Activated T-cell treated with anti-CD3 and anti-CD28 coated beads, Interleukin-2, amount 50 U/mL, for 72 hours (primary cell): ENCODE measurements at regions not wholly inside any gene's neighbourhood (a gene's known extent, or its start where the extent isn't known, plus 50 kb on each side); places are given as distances from the start of the nearest gene placed in this dataset.
"Not testable (repeated sequence)": the region's sequence is repeated elsewhere in the genome, so short reads cannot be mapped to it uniquely, and the experiment has no call there.

Source experiments
- ATAC-seq, 2 donors: fragments of 150-1000 bp; cut with Tn5 transposase; replicated peaks in 1 of 2; 2 replicates each; pipeline ENCODE4 v1.10.0; 2021; ENCODE audit warnings: moderate library complexity in 2 of 2, mild to moderate bottlenecking in 1 of 2
- DNase-seq, 2 donors: peaks; one replicate each; pipeline ENCODE4 v3.0.0; 2021 to 2022; ENCODE audit warnings: mixed read lengths in 1 of 2
- H3K27ac Mint-ChIP-seq: one replicate; pipeline ENCODE4 v1.8.0; 2022; ENCODE audit warnings: mild to moderate bottlenecking, moderate library complexity, mixed read lengths
- H3K27me3 Mint-ChIP-seq: one replicate; pipeline ENCODE4 v1.8.0; 2022; ENCODE audit warnings: low read depth, mixed read lengths
- H3K36me3 Mint-ChIP-seq, 2 donors: one replicate each; pipeline ENCODE4 v1.8.0; 2022; ENCODE audit warnings: mixed read lengths in 2 of 2, mild to moderate bottlenecking in 1 of 2; ENCODE audit not compliant: insufficient read depth in 2 of 2
- H3K4me1 Mint-ChIP-seq: one replicate; pipeline ENCODE4 v1.8.0; 2022; ENCODE audit warnings: low read depth, mixed read lengths
- H3K4me3 Mint-ChIP-seq, 2 donors: one replicate each; pipeline ENCODE4 v1.8.0; 2022; ENCODE audit warnings: mild to moderate bottlenecking in 2 of 2, mixed read lengths in 2 of 2, moderate library complexity in 2 of 2
- H3K9me3 Mint-ChIP-seq, 2 donors: one replicate each; pipeline ENCODE4 v1.8.0; 2022; ENCODE audit warnings: mixed read lengths in 2 of 2

GRCh38 chr15:23854912-23855659, 168.0 kb upstream of the NDN start:
- ATAC-seq: no peak
- Mint-ChIP-seq H3K4me1 (no peaks in the 10 kb centered on the region), H3K36me3 (no peaks in the 10 kb centered on the region), H3K4me3 (no peak overlapping the region), H3K27ac (no peak overlapping the region), H3K27me3 (no peaks in the 10 kb centered on the region), H3K9me3 (peaks cover 0 to 3% of the 10 kb centered on the region in 2 donors)
- DNase-seq: no peak

- ATAC-seq (no peak), DNase-seq (no peak)
- Mint-ChIP-seq H3K27me3 (no peaks in the 10 kb centered on the region), H3K4me3 (no peak overlapping the region), H3K9me3 (peaks cover 0 to 3% of the 10 kb centered on the region in 2 donors), H3K27ac (no peak overlapping the region), H3K36me3 (no peaks in the 10 kb centered on the region), H3K4me1 (no peaks in the 10 kb centered on the region)
Measured at GRCh38 chr15:23855947-23856346, 168.8 kb upstream of the NDN start.

- Mint-ChIP-seq H3K36me3 (no peaks in the 10 kb centered on the region), H3K4me3 (no peak overlapping the region), H3K27ac (no peak overlapping the region), H3K4me1 (no peaks in the 10 kb centered on the region), H3K9me3 (no peaks in the 10 kb centered on the region), H3K27me3 (no peaks in the 10 kb centered on the region)
- no peak for ATAC-seq
- DNase-seq: peak; percentile 6 to 10
Measured at GRCh38 chr15:23857028-23857641, 170.0 kb upstream of the NDN start.

GRCh38 chr15:23859008-23859407, 171.9 kb upstream of the NDN start:
- no peak overlapping the region for H3K27ac Mint-ChIP-seq
- H3K27me3 Mint-ChIP-seq: no peaks in the 10 kb centered on the region
- peaks cover 0 to 6% of the 10 kb centered on the region in 2 donors for H3K9me3 Mint-ChIP-seq
- no peaks in the 10 kb centered on the region for H3K36me3 Mint-ChIP-seq
- H3K4me1 Mint-ChIP-seq: no peaks in the 10 kb centered on the region
- ATAC-seq (no peak), DNase-seq (no peak)
- H3K4me3 Mint-ChIP-seq: no peak overlapping the region

- Mint-ChIP-seq H3K27ac (no peak overlapping the region), H3K9me3 (peaks cover 0 to 6% of the 10 kb centered on the region in 2 donors), H3K36me3 (no peaks in the 10 kb centered on the region), H3K27me3 (no peaks in the 10 kb centered on the region), H3K4me3 (no peak overlapping the region), H3K4me1 (no peaks in the 10 kb centered on the region)
- DNase-seq (no peak), ATAC-seq (no peak)
Measured at GRCh38 chr15:23860290-23861245, 173.5 kb upstream of the NDN start.

GRCh38 chr15:23866832-23867231, 179.7 kb upstream of the NDN start:
- ATAC-seq (no peak), DNase-seq (no peak)
- no peaks in the 10 kb centered on the region for H3K36me3 Mint-ChIP-seq
- H3K4me3 Mint-ChIP-seq: no peak overlapping the region
- H3K9me3 Mint-ChIP-seq: peaks cover 3 to 6% of the 10 kb centered on the region in 2 donors
- no peak overlapping the region for H3K27ac Mint-ChIP-seq
- no peaks in the 10 kb centered on the region for H3K4me1 Mint-ChIP-seq
- no peaks in the 10 kb centered on the region for H3K27me3 Mint-ChIP-seq

- no peak overlapping the region for H3K4me3 Mint-ChIP-seq
- H3K4me1 Mint-ChIP-seq: no peaks in the 10 kb centered on the region
- DNase-seq (no peak), ATAC-seq (no peak)
- no peaks in the 10 kb centered on the region for H3K36me3 Mint-ChIP-seq
- no peaks in the 10 kb centered on the region for H3K27me3 Mint-ChIP-seq
- no peak overlapping the region for H3K27ac Mint-ChIP-seq
- H3K9me3 Mint-ChIP-seq: peaks cover 0 to 3% of the 10 kb centered on the region in 2 donors
Measured at GRCh38 chr15:23869396-23869795, 182.3 kb upstream of the NDN start.

GRCh38 chr15:23873613-23874012, 186.5 kb upstream of the NDN start:
- H3K4me1 Mint-ChIP-seq, H3K27me3 Mint-ChIP-seq: not testable (repeated sequence)

GRCh38 chr15:23877502-23878412, 190.7 kb upstream of the NDN start:
- no peak overlapping the region for H3K27ac Mint-ChIP-seq
- peak; percentile 50 to 60 for ATAC-seq

More at GRCh38 chr15:23873613-23874012, 186.5 kb upstream of the NDN start:
- ATAC-seq, DNase-seq, H3K4me3 Mint-ChIP-seq, H3K27ac Mint-ChIP-seq, H3K36me3 Mint-ChIP-seq, H3K9me3 Mint-ChIP-seq: not testable (repeated sequence)

GRCh38 chr15:23881291-23881690, 194.2 kb upstream of the NDN start:
- DNase-seq: no peak
- no peaks in the 10 kb centered on the region for H3K27me3 Mint-ChIP-seq
- H3K36me3 Mint-ChIP-seq: no peaks in the 10 kb centered on the region
- H3K9me3 Mint-ChIP-seq: peaks cover 4 to 5% of the 10 kb centered on the region in 2 donors
- H3K4me1 Mint-ChIP-seq: no peaks in the 10 kb centered on the region
- no peak overlapping the region for H3K4me3 Mint-ChIP-seq
- H3K27ac Mint-ChIP-seq: no peak overlapping the region
- no peak for ATAC-seq

More at GRCh38 chr15:23877502-23878412, 190.7 kb upstream of the NDN start:
- Mint-ChIP-seq H3K4me3 (no peak overlapping the region), H3K4me1 (no peaks in the 10 kb centered on the region), H3K27me3 (no peaks in the 10 kb centered on the region), H3K36me3 (no peaks in the 10 kb centered on the region), H3K9me3 (peaks cover 1 to 3% of the 10 kb centered on the region in 2 donors)
- peak; percentile 47 to 57 for DNase-seq

- H3K27me3 Mint-ChIP-seq: no peaks in the 10 kb centered on the region
- no peaks in the 10 kb centered on the region for H3K4me1 Mint-ChIP-seq
- DNase-seq (no peak), ATAC-seq (no peak)
- peaks cover 6 to 9% of the 10 kb centered on the region in 2 donors for H3K9me3 Mint-ChIP-seq
- peaks cover 0 to 2% of the 10 kb centered on the region in 2 donors for H3K36me3 Mint-ChIP-seq
- H3K27ac Mint-ChIP-seq: no peak overlapping the region
- no peak overlapping the region for H3K4me3 Mint-ChIP-seq
Measured at GRCh38 chr15:23890218-23890617, 203.1 kb upstream of the NDN start.

GRCh38 chr15:23897091-23897490, 210.0 kb upstream of the NDN start:
- no peak overlapping the region for H3K27ac Mint-ChIP-seq
- ATAC-seq: no peak
- H3K4me3 Mint-ChIP-seq: no peak overlapping the region
- no peaks in the 10 kb centered on the region for H3K4me1 Mint-ChIP-seq
- no peaks in the 10 kb centered on the region for H3K36me3 Mint-ChIP-seq
- peaks cover 10 to 11% of the 10 kb centered on the region in 2 donors for H3K9me3 Mint-ChIP-seq
- H3K27me3 Mint-ChIP-seq: no peaks in the 10 kb centered on the region
- no peak for DNase-seq
